ENCODE measurements at regions not wholly inside any gene's neighbourhood (a gene's known extent, or its start where the extent isn't known, plus 50 kb on each side); places are given as distances from the start of the nearest gene placed in this dataset.
A peak's percentile ranks its signal among the peaks of the same experiment; 100 is the strongest.
"Not testable (repeated sequence)": the region's sequence is repeated elsewhere in the genome, so short reads cannot be mapped to it uniquely, and the experiment has no call there.

DNA sequence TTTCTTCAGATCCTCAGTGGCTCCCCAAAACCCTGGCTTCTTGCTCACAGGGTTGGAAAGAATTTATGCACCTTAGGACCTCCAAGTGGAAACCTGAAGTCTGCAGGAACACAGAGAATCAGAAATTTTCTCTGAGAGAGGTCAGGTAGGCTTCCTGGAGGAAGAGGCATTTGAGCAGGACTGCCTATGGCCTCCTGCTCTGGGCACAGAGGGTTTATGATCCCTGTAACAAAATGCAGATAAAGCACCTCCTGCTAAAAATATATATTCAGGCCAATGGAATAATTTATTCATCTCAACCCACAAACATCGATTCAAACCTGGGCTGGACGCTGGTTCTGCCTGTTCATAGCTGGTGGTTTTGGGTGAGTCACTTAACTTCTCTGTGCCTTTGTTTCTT is 68.1 kb upstream of the FGF3 start:
- no peak for DNase-seq (ENCODE audit: low spot score)

GRCh38 chr11:69887841-69888427 is 68.7 kb upstream of the FGF3 start:
- DNase-seq (ENCODE audit: low spot score): no peak

DNA sequence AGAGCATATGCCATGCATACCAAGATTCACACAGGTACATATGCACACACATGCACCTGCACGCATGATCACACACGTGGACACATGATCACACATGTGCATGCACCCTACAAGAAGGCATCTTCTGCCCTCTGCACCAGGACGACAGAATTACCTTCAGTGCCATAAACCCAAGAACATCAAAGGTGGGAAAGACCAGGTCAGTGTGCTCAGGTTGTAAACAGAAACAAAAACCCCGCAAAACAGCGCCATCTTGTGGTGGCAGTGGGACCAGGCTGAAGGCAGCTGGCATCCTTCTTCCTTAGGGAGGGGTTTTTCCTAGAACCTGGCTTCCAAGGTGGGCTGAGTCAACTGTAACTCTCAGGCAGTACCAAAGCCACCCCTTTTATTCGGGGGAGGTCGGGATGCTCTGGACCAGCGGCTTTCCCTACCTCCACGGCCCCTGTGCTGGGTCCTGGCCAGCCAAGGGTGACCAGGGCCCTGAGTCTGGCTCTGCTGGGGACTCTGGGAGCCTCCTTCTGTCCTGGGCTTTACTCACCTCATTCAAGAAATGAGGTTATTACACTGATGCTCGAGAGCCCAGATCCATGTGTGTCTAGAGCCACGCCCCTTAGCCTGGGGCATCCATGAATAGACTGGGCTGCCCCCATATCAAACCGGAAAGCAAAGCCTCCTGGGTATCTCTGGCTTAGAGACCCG is 69.4 kb upstream of the FGF3 start:
- DNase-seq (ENCODE audit: low spot score): peak; percentile 66

- DNase-seq (ENCODE audit: low spot score): no peak
Observed at GRCh38 chr11:69889400-69890318, 70.4 kb upstream of the FGF3 start.

GRCh38 chr11:69890476-69890875 is 71.3 kb upstream of the FGF3 start:
- no peak for DNase-seq (ENCODE audit: low spot score)

- DNase-seq (ENCODE audit: low spot score): no peak
Observed at GRCh38 chr11:69891421-69892236, 72.4 kb upstream of the FGF3 start.

DNA sequence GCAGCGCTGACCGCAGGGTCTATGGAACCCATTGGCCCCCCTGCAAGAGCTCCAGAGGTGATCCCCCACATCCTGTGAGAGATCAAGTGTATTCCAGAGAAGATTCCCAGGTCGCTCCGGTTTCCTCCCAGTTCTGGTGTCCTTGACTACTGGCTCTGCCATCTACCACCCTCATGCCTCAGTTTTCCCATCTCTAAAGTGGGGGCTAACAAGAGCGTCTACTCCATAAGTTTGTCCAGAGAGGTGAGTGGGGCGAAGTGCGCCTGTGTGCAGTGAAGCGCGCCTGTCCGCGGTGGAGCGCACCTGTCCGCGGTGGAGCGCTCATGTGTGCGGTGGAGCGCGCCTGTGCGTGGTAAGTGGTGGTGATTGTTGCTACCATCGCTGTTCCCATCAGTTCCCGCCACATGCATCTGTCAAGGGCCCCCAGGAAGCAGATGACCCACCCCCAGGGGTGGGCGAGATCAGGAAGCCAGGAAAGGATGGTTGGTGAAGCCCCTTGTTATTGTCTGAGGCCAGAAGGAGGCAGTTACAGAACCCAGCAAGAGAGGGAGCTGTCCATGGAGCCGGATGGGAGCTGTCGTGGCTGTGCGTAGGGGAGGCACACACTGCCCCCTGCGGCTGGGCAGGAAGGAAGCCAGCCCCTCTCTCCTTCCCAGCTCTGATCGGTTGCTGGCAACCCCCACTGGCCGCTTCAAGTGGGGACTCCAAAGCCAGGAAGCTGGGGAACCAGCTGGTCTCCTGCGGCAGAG is 73.2 kb upstream of the FGF3 start:
- DNase-seq (ENCODE audit: low spot score): no peak

- DNase-seq (ENCODE audit: low spot score): no peak
Observed at GRCh38 chr11:69892986-69893555, 73.9 kb upstream of the FGF3 start.

DNA sequence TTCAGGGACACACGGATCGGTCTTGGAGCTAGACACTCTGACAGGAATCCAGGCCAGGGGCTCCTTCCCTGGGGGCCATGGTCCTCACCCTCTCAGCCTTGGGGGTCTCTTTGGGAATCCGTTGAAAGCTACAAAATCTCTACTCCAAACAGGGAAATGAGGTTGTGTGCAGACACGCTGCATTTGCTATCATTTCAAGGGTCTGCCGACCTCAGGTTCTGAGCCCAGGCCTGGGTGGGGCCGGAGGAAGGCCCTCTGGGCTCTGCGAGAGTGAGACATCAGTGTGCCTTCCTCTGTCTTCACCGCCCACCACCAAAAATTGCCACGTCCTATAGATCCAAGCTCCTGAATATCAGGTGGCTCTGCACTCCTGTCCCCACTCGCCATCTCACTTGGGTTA is 74.4 kb upstream of the FGF3 start:
- DNase-seq (ENCODE audit: low spot score): no peak

DNA sequence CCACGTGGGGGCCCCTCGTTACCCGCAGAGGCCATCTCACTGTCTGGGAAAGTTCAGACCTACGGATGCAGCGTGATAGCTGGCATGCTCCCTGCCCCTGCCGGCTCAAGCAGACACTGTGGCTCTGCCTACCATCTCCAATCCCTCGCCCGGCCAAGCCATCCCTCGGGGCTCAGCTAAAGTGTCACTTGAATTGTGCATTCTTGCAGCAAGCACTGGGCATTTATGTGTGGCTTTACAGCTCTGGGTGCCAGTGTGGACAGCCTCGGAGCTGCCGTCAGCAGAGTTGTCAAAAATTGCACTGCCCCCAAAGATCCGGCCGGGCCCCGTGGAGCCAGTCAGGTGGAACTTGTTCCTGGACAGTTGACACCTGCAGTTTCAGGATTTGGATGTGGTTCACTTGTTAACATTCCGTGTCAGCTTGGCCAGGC is 75.0 kb upstream of the FGF3 start:
- no peak for DNase-seq (ENCODE audit: low spot score)

GRCh38 chr11:69894648-69895047 is 75.4 kb upstream of the FGF3 start:
- DNase-seq (ENCODE audit: low spot score): no peak

DNA sequence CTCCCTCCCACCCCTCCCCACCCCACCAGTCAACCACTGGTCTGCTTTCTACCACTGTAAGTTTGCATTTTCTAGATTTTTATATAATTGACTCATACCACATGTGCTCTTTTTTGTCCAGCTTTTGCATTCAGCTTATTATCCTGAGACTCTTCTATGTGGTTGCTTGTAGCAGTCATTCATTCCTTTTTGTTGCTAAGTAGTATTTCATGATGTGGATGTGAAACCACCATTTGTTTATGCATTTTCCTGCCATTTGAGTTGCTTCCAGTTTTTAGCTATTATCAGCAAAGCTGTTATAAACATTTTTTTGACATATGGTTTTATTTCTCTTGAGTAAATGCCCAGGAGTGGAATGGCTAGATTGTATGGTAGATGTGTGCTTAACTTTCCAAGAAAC is 77.0 kb upstream of the FGF3 start:
- no peak for DNase-seq (ENCODE audit: low spot score)

GRCh38 chr11:69898123-69898522 is 78.9 kb upstream of the FGF3 start:
- DNase-seq (ENCODE audit: low spot score): no peak

GRCh38 chr11:69899957-69900821 is 81.0 kb upstream of the FGF3 start:
- DNase-seq (ENCODE audit: low spot score): no peak

- not testable (repeated sequence) for DNase-seq (ENCODE audit: low spot score)
Observed at GRCh38 chr11:69900822-69901302, 81.6 kb upstream of the FGF3 start.

- DNase-seq (ENCODE audit: low spot score): no peak
Observed at GRCh38 chr11:69902337-69902736, 83.1 kb upstream of the FGF3 start.

DNA sequence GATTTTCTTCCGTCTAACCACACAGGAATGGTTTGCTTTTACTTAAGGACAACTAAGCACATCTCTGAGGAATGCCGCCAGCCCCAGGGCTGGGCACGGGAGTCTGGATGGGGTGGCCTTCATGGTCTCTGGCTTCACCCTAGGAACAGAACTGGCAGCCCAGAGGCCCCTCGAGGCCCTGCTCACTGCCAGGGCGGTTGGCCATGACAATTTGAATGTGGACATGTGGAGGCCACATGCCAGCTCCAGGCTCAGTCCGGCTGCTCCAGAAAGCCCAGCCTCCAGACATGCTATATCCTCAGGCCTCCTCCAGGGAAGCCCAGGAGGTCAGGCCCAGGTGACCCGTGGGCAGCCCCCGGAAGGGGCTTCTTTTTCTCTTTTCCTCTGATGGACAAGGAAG is 84.0 kb upstream of the FGF3 start:
- DNase-seq (ENCODE audit: low spot score): no peak

DNA sequence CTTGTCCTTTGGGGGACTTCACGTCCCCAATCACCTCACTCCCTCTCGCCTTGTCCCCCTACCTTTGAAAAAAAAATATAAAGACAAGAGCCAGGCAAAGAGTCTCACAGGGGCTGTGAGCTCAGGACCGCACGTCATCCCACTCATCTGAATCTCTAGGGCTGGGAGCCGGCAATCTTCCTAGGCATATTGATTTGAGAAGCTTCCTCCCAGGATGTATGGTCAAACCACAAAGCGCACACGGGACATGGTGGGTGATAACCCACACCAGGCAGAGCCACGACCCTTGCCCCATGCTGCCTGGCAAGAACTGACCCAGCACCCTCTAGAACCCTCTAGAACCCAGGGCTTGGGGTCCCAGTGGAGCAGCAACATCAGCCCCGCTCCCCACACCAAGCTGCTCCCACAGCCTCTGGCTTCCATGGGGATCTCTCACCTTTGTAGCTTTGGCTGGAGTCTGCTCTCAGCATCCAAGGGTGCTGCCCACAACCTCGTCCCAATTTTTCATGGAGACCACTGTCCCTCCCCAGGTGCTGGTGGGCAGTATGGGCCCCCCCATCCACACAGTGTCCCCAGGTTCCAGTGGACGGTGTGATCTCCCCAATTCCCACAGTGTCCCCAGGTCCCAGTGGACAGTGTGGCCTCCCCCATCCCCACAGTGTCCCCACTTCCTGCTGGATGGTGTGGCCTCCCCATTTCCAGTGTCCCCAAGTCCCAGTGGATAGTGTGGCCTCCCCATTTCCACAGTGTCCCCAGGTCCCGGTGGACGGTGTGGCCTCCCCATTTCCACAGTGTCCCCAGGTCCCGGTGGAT is 85.2 kb upstream of the FGF3 start:
- no peak for DNase-seq (ENCODE audit: low spot score)

- DNase-seq (ENCODE audit: low spot score): no peak
Observed at GRCh38 chr11:69904974-69905535, 85.8 kb upstream of the FGF3 start.
